ENCODE measurements at regions not wholly inside any gene's neighbourhood (a gene's known extent, or its start where the extent isn't known, plus 50 kb on each side); places are given as distances from the start of the nearest gene placed in this dataset.
"Not testable (repeated sequence)": the region's sequence is repeated elsewhere in the genome, so short reads cannot be mapped to it uniquely, and the experiment has no call there.

- not testable (repeated sequence) for H3K79me2 ChIP-seq (ENCODE audit: insufficient read depth, low read length); H2AFZ ChIP-seq (ENCODE audit: low read depth, low read length); H3K27ac Mint-ChIP-seq (ENCODE audit: unreplicated experiment); H3K36me3 ChIP-seq (ENCODE audit: insufficient read depth, low read length); H3K9me3 Mint-ChIP-seq (ENCODE audit: unreplicated experiment); H3K36me3 Mint-ChIP-seq (ENCODE audit: low read depth, unreplicated experiment); H3K4me2 ChIP-seq (ENCODE audit: low read length); H3K4me3 Mint-ChIP-seq (ENCODE audit: unreplicated experiment); H3K27me3 ChIP-seq (ENCODE audit: insufficient read depth, low read length); DNase-seq (ENCODE audit: low read depth); H3K4me1 ChIP-seq (ENCODE audit: insufficient read depth, low read length); H4K20me1 ChIP-seq (ENCODE audit: insufficient read depth, low read length); H3K27ac ChIP-seq (ENCODE audit: low read depth, low read length); H3K9ac ChIP-seq (ENCODE audit: low read length); H3K9me3 ChIP-seq (ENCODE audit: insufficient read depth, low read depth, low read length); H3K4me3 ChIP-seq (ENCODE audit: insufficient read depth, low read depth, low read length); FAIRE-seq
- H3K27me3 Mint-ChIP-seq (ENCODE audit: low read depth, unreplicated experiment) = peaks cover 11% of the 10 kb centered on the region
- H3K4me1 Mint-ChIP-seq (ENCODE audit: low read depth, unreplicated experiment) = peaks cover 13% of the 10 kb centered on the region
Observed at GRCh38 chr3:127046690-127047089, 63.8 kb downstream of the PLXNA1 start.

- H3K27ac ChIP-seq (ENCODE audit: low read depth, low read length) = no peak overlapping the region
- H3K4me1 Mint-ChIP-seq (ENCODE audit: low read depth, unreplicated experiment) = peaks cover 4% of the 10 kb centered on the region
- H3K9me3 ChIP-seq (ENCODE audit: insufficient read depth, low read depth, low read length) = no peaks in the 10 kb centered on the region
- no peak overlapping the region for H3K9ac ChIP-seq (ENCODE audit: low read length)
- peaks cover 6% of the 10 kb centered on the region for H3K27me3 Mint-ChIP-seq (ENCODE audit: low read depth, unreplicated experiment)
- DNase-seq (ENCODE audit: low read depth) = no peak
- no peak for FAIRE-seq
- no peak for TF ChIP-seq EZH2 (IDR thresholded peaks at IDR 0.05; ENCODE audit: insufficient read depth, low read length)
- no peak for TF ChIP-seq CTCF (IDR thresholded peaks at IDR 0.05; ENCODE audit: insufficient read depth, low read depth, low read length)
- H3K4me3 Mint-ChIP-seq (ENCODE audit: unreplicated experiment) = no peak overlapping the region
- H4K20me1 ChIP-seq (ENCODE audit: insufficient read depth, low read length) = no peaks in the 10 kb centered on the region
- H2AFZ ChIP-seq (ENCODE audit: low read depth, low read length) = no peak overlapping the region
- no peak overlapping the region for H3K27ac Mint-ChIP-seq (ENCODE audit: unreplicated experiment)
- no peak overlapping the region for H3K4me2 ChIP-seq (ENCODE audit: low read length)
- H3K27me3 ChIP-seq (ENCODE audit: insufficient read depth, low read length) = peaks cover 6% of the 10 kb centered on the region
- H3K4me1 ChIP-seq (ENCODE audit: insufficient read depth, low read length) = no peaks in the 10 kb centered on the region
- H3K4me3 ChIP-seq (ENCODE audit: insufficient read depth, low read depth, low read length) = no peak overlapping the region
- peaks cover 10% of the 10 kb centered on the region for H3K9me3 Mint-ChIP-seq (ENCODE audit: unreplicated experiment)
- no peaks in the 10 kb centered on the region for H3K36me3 ChIP-seq (ENCODE audit: insufficient read depth, low read length)
- no peaks in the 10 kb centered on the region for H3K36me3 Mint-ChIP-seq (ENCODE audit: low read depth, unreplicated experiment)
- H3K79me2 ChIP-seq (ENCODE audit: insufficient read depth, low read length) = no peaks in the 10 kb centered on the region
Observed at GRCh38 chr3:127049393-127049792, 66.5 kb downstream of the PLXNA1 start.

GRCh38 chr3:127050733-127051132 is 67.8 kb downstream of the PLXNA1 start:
- no peaks in the 10 kb centered on the region for H3K36me3 ChIP-seq (ENCODE audit: insufficient read depth, low read length)
- no peaks in the 10 kb centered on the region for H3K9me3 ChIP-seq (ENCODE audit: insufficient read depth, low read depth, low read length)
- no peak overlapping the region for H2AFZ ChIP-seq (ENCODE audit: low read depth, low read length)
- peaks cover 12% of the 10 kb centered on the region for H3K9me3 Mint-ChIP-seq (ENCODE audit: unreplicated experiment)
- H3K4me3 ChIP-seq (ENCODE audit: insufficient read depth, low read depth, low read length) = no peak overlapping the region
- no peak overlapping the region for H3K4me3 Mint-ChIP-seq (ENCODE audit: unreplicated experiment)
- no peak overlapping the region for H3K27ac Mint-ChIP-seq (ENCODE audit: unreplicated experiment)
- peaks cover 4% of the 10 kb centered on the region for H3K4me1 Mint-ChIP-seq (ENCODE audit: low read depth, unreplicated experiment)
- no peaks in the 10 kb centered on the region for H4K20me1 ChIP-seq (ENCODE audit: insufficient read depth, low read length)
- H3K36me3 Mint-ChIP-seq (ENCODE audit: low read depth, unreplicated experiment) = no peaks in the 10 kb centered on the region
- TF ChIP-seq EZH2 (IDR thresholded peaks at IDR 0.05; ENCODE audit: insufficient read depth, low read length) (no peak), CTCF (IDR thresholded peaks at IDR 0.05; ENCODE audit: insufficient read depth, low read depth, low read length) (no peak)
- no peaks in the 10 kb centered on the region for H3K4me1 ChIP-seq (ENCODE audit: insufficient read depth, low read length)
- FAIRE-seq (no peak), DNase-seq (ENCODE audit: low read depth) (no peak)
- no peak overlapping the region for H3K4me2 ChIP-seq (ENCODE audit: low read length)
- peaks cover 8% of the 10 kb centered on the region for H3K27me3 Mint-ChIP-seq (ENCODE audit: low read depth, unreplicated experiment)
- H3K9ac ChIP-seq (ENCODE audit: low read length) = no peak overlapping the region
- H3K27ac ChIP-seq (ENCODE audit: low read depth, low read length) = no peak overlapping the region
- peaks cover 3% of the 10 kb centered on the region for H3K27me3 ChIP-seq (ENCODE audit: insufficient read depth, low read length)
- H3K79me2 ChIP-seq (ENCODE audit: insufficient read depth, low read length) = no peaks in the 10 kb centered on the region

Measured in astrocyte (in vitro differentiated cells and primary cell).